ENCODE measurements at regions not wholly inside any gene's neighbourhood (a gene's known extent, or its start where the extent isn't known, plus 50 kb on each side); places are given as distances from the start of the nearest gene placed in this dataset.
"Not testable (repeated sequence)": the region's sequence is repeated elsewhere in the genome, so short reads cannot be mapped to it uniquely, and the experiment has no call there.

DNA sequence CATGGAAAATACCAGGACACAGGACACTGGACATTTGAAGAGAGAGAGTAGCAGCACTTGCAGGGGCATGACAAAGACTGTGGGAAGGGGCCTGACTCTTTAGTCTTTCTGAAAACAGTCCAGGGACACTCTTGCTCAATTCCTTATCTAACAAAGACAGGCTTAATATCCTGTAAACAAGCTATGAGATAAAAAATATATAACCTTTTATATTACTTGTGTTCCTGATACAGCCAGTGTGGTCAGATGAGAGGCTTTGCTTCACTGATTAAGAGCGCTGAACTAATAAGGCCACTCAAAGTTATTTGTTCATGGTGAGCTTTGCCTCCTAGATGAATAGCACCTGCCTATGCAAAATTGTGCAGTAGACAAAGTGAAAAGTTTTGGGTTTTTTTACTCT lies 518.7 kb downstream of the LRRC70 start:
- peaks cover under 1% of the 10 kb centered on the region for H3K4me1 Mint-ChIP-seq (ENCODE audit: unreplicated experiment)

DNA sequence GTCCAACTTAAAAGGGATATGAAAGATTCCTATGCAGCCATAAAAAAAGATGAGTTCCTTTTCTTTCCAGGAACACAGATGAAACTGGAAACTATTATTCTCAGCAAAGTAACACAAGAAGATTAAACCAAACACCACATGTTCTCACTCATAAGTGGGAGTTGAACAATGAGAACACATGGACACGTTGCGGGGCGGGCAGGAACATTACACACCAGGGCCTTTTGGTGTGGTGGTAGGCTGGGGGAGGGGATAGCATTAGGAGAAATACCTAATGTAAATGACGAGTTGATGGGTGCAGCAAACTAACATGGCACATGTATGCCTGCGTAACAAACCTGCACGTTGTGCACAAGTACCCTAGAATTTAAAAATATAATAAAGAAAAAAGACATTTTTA lies 516.1 kb downstream of the LRRC70 start:
- H3K4me3 Mint-ChIP-seq = no peak overlapping the region
- H3K9me3 Mint-ChIP-seq = no peaks in the 10 kb centered on the region
- H3K36me3 Mint-ChIP-seq = no peaks in the 10 kb centered on the region
- no peaks in the 10 kb centered on the region for H3K4me1 Mint-ChIP-seq (ENCODE audit: unreplicated experiment)
- no peaks in the 10 kb centered on the region for H3K27me3 Mint-ChIP-seq
- TF ChIP-seq, protein P1, sequence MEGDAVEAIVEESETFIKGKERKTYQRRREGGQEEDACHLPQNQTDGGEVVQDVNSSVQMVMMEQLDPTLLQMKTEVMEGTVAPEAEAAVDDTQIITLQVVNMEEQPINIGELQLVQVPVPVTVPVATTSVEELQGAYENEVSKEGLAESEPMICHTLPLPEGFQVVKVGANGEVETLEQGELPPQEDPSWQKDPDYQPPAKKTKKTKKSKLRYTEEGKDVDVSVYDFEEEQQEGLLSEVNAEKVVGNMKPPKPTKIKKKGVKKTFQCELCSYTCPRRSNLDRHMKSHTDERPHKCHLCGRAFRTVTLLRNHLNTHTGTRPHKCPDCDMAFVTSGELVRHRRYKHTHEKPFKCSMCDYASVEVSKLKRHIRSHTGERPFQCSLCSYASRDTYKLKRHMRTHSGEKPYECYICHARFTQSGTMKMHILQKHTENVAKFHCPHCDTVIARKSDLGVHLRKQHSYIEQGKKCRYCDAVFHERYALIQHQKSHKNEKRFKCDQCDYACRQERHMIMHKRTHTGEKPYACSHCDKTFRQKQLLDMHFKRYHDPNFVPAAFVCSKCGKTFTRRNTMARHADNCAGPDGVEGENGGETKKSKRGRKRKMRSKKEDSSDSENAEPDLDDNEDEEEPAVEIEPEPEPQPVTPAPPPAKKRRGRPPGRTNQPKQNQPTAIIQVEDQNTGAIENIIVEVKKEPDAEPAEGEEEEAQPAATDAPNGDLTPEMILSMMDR (conservative IDR thresholded peaks at IDR 0.05) = no peak
- no peak for DNase-seq (ENCODE audit: extremely low spot score, unreplicated experiment)
- H3K27ac Mint-ChIP-seq = no peak overlapping the region

More for the DNA sequence above, 518.7 kb downstream of the LRRC70 start:
- no peaks in the 10 kb centered on the region for H3K36me3 Mint-ChIP-seq
- no peaks in the 10 kb centered on the region for H3K9me3 Mint-ChIP-seq
- no peak overlapping the region for H3K4me3 Mint-ChIP-seq
- no peak overlapping the region for H3K27ac Mint-ChIP-seq
- TF ChIP-seq, protein P1 (conservative IDR thresholded peaks at IDR 0.05) = no peak
- no peak for DNase-seq (ENCODE audit: extremely low spot score, unreplicated experiment)
- H3K27me3 Mint-ChIP-seq = no peaks in the 10 kb centered on the region

DNA sequence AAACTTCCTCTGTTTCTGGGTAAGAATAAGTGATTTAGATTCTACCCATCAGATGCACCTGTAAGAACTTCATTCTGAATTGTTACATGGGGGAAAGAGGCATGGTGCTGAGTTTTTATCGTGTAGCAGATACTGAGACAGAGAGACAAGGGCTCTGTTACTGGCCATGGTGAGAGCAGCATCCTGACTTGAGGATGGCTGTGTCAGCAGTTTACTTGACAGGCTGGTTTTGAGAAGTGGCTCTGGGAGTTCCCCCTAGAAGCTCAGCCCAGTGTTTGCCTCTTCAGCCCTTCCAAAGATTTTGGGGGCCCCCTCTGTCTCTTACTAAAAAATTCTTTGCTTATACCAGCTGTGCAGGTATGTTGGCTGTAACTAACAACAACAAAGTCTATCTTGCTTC lies 510.5 kb downstream of the LRRC70 start:
- H3K4me3 Mint-ChIP-seq = no peak overlapping the region
- no peaks in the 10 kb centered on the region for H3K27me3 Mint-ChIP-seq

DNA sequence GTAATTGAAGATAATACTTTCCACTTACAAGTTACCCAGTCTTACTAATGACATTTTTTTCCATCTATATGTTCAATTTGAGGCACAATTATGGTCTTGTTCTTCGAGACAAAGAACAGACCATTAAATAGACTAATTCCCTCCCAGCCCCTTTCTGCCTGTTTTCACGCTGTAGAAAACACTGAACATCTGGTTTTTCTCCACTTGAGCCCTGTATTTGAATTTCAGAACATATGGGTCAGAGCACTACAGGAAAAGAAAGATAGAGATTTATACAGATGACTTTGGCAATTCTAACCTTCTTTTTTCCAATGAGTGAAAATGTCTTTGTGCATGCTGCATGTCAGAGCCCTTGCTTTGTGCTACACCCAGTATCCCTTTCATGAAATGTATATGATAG lies 506.9 kb downstream of the LRRC70 start:
- no peaks in the 10 kb centered on the region for H3K9me3 Mint-ChIP-seq
- no peak for DNase-seq (ENCODE audit: extremely low spot score, unreplicated experiment)

More for the DNA sequence above, 510.5 kb downstream of the LRRC70 start:
- DNase-seq (ENCODE audit: extremely low spot score, unreplicated experiment) = no peak
- TF ChIP-seq, protein P1 (conservative IDR thresholded peaks at IDR 0.05) = no peak
- no peaks in the 10 kb centered on the region for H3K36me3 Mint-ChIP-seq
- H3K9me3 Mint-ChIP-seq = no peaks in the 10 kb centered on the region
- no peaks in the 10 kb centered on the region for H3K4me1 Mint-ChIP-seq (ENCODE audit: unreplicated experiment)
- no peak overlapping the region for H3K27ac Mint-ChIP-seq

DNA sequence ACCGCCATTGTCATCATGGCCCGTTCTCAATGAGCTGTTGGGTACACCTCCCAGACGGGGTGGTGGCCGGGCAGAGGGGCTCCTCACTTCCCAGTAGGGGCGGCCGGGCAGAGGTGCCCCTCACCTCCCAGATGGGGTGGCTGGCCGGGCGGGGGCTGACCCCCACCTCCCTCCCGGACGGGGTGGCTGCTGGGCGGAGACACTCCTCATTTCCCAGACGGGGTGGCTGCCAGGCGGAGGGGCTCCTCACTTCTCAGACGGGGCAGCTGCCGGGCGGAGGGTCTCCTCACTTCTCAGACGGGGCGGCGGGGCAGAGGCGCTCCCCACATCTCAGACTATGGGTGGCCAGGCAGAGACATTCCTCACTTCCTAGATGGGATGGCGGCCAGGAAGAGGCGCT lies 505.1 kb downstream of the LRRC70 start:
- H3K27ac Mint-ChIP-seq; H3K4me1 Mint-ChIP-seq (ENCODE audit: unreplicated experiment); DNase-seq (ENCODE audit: extremely low spot score, unreplicated experiment); H3K4me3 Mint-ChIP-seq; H3K27me3 Mint-ChIP-seq; H3K9me3 Mint-ChIP-seq; H3K36me3 Mint-ChIP-seq: not testable (repeated sequence)

More for the DNA sequence above, 506.9 kb downstream of the LRRC70 start:
- no peak overlapping the region for H3K4me3 Mint-ChIP-seq
- H3K27ac Mint-ChIP-seq = no peak overlapping the region
- H3K36me3 Mint-ChIP-seq = no peaks in the 10 kb centered on the region
- no peaks in the 10 kb centered on the region for H3K4me1 Mint-ChIP-seq (ENCODE audit: unreplicated experiment)
- TF ChIP-seq, protein P1 (conservative IDR thresholded peaks at IDR 0.05) = no peak
- H3K27me3 Mint-ChIP-seq = no peaks in the 10 kb centered on the region

DNA sequence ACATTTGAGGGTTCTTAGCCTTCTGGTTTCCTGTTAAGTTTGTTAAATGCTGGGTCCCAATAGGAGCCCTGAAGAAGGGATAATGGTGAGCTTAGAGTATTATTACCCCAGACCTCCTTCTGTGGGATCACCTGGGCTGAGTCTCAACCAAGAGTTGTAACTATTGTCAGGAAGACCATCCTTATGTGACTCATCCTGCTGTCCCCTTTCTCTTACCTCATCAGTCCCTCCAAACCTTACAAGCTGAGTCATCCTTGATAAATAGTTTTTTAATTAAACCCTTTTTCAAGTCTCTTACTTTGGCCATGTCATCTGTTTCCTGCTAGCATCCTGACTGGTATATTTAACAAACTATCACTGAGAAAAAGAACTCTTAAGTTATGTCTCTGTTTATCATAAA lies 502.8 kb downstream of the LRRC70 start:
- Mint-ChIP-seq H3K36me3 (no peaks in the 10 kb centered on the region), H3K4me3 (no peak overlapping the region), H3K27ac (no peak overlapping the region), H3K27me3 (no peaks in the 10 kb centered on the region), H3K9me3 (no peaks in the 10 kb centered on the region), H3K4me1 (ENCODE audit: unreplicated experiment) (no peaks in the 10 kb centered on the region)
- no peak for DNase-seq (ENCODE audit: extremely low spot score, unreplicated experiment)
- TF ChIP-seq, protein P1 (conservative IDR thresholded peaks at IDR 0.05) = no peak

Data from type B pancreatic cell (in vitro differentiated cells).